ENCODE measurements at regions not wholly inside any gene's neighbourhood (a gene's known extent, or its start where the extent isn't known, plus 50 kb on each side); places are given as distances from the start of the nearest gene placed in this dataset.

GRCh38 chr14:82390586-82390985 lies 856.9 kb upstream of the SEL1L start:
- TF ChIP-seq EZH2 (IDR thresholded peaks at IDR 0.05; ENCODE audit: insufficient read depth, poor library complexity, severe bottlenecking) (no peak), EZH2phosphoT487 (IDR thresholded peaks at IDR 0.05; ENCODE audit: insufficient read depth, low read depth) (no peak)
